ENCODE measurements at regions not wholly inside any gene's neighbourhood (a gene's known extent, or its start where the extent isn't known, plus 50 kb on each side); places are given as distances from the start of the nearest gene placed in this dataset.
A peak's percentile ranks its signal among the peaks of the same experiment; 100 is the strongest.

DNA sequence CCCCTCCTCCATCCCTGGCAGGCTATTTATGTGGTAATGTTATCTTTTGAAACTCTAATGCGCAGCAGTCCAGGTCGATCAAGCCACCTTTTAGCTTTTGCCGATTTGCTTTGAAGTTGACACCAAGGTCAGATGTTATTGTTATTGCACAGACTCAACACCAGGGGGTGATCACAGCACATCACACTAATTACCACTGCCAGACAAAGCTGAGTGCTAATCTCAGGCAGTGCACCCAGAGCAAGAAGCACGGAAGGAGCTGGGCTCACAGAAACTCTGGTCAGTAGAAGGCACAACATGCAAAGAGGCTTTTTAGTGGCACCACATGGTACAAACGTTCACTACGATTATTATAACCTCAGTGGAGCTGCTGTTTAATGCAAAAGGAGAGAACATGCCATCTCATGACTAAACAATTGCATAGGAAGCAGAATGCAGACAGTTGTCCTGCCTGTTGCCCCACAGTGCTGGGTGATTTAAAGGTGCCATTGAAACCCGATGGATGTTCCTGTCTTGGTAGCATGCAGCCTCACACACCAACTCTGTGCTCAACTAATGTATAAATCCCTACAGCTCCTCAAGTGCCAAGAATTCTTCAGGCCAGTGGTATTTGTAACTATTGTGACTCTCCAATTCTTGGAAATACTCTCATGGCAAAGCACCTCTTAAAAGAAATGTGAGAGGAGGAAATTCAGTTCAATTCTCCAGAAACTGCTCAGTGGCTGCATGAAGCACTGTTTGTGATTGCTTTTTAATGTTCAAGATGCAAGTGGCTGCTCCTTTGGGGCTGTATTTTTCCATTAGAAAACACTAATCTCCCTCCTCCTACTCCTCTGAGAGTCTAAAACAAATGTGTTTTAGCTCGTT, 353.9 kb upstream of the DDI1 start:
- peaks cover 3% of the 10 kb centered on the region for H3K27me3 ChIP-seq (ENCODE audit: control insufficient read depth, insufficient read depth, low read length)
- no peak overlapping the region for H3K4me3 ChIP-seq (ENCODE audit: low read depth, low read length)
- DNase-seq (ENCODE audit: low read depth) = peak; percentile 71
- peak; percentile 79 for TF ChIP-seq CTCF (IDR thresholded peaks at IDR 0.05; ENCODE audit: insufficient read depth, low read length, severe bottlenecking)
- peak; percentile 99 for FAIRE-seq
- H3K36me3 ChIP-seq (ENCODE audit: control insufficient read depth, insufficient read depth, low read length) = no peaks in the 10 kb centered on the region

DNA sequence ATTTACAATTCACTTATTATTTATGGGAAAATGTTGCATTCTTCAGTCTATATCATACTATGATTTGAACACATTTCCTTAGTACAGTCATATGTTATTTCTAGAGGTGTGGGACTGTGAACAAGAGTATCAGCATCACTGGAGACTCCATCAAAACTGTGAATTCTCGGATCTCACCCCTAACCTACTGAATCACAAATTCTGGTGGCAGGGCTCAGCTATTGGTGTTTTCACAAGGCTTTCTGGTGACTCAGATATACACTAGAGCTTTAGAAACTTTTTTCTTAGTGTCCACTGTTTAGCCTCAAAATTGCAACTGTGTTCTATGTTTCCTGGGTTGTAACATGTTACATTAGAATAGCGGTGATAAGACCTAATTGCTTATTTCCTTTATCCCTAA, 352.9 kb upstream of the DDI1 start:
- FAIRE-seq (no peak), DNase-seq (ENCODE audit: low read depth) (no peak)
- Histone ChIP-seq H3K4me3 (ENCODE audit: low read depth, low read length) (no peak overlapping the region), H3K27me3 (ENCODE audit: control insufficient read depth, insufficient read depth, low read length) (peaks cover 3% of the 10 kb centered on the region), H3K36me3 (ENCODE audit: control insufficient read depth, insufficient read depth, low read length) (no peaks in the 10 kb centered on the region)
- TF ChIP-seq CTCF (IDR thresholded peaks at IDR 0.05; ENCODE audit: insufficient read depth, low read length, severe bottlenecking) = no peak

DNA sequence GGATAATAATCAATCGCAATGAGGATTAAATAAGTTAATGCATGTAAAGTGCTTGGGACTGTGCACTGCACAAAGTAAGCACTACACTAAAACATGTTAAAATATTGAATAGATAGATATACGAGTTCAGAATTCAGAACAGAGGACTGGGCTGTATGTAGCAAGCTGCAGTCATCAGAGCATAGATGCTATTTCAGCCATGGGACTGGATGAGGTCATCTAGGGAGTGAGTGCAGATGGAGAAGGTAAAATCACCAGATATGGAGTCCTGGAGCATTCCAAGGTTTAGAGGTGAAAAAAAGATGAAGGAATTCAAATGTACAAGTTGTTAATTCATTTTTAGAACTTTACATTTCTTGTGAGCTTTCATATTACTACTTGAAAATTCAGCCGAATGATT, 347.5 kb upstream of the DDI1 start:
- H3K36me3 ChIP-seq (ENCODE audit: control insufficient read depth, insufficient read depth, low read length) = no peaks in the 10 kb centered on the region
- peaks cover 3% of the 10 kb centered on the region for H3K27me3 ChIP-seq (ENCODE audit: control insufficient read depth, insufficient read depth, low read length)
- FAIRE-seq = no peak
- no peak for DNase-seq (ENCODE audit: low read depth)
- no peak overlapping the region for H3K4me3 ChIP-seq (ENCODE audit: low read depth, low read length)
- no peak for TF ChIP-seq CTCF (IDR thresholded peaks at IDR 0.05; ENCODE audit: insufficient read depth, low read length, severe bottlenecking)

DNA sequence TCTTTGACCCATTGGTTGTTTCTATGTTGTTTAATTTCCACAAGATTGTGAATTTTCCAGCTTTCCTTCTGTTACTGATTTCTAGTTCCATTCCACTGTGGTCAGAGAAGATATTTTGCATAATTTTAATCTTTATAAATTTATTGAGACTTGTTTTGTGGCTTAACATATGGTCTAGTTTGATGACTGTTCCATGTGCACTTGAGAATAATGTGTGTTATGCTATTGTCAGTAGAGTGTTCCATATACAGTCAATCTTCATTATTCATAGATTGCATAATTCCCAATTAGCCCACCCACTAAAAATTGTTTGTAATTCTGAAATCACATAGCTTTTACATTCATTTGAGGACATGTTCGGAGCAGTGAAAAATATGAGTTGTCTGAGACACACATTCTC, 346.1 kb upstream of the DDI1 start:
- DNase-seq (ENCODE audit: low read depth) (no peak), FAIRE-seq (no peak)
- TF ChIP-seq CTCF (IDR thresholded peaks at IDR 0.05; ENCODE audit: insufficient read depth, low read length, severe bottlenecking) = no peak
- Histone ChIP-seq H3K4me3 (ENCODE audit: low read depth, low read length) (no peak overlapping the region), H3K36me3 (ENCODE audit: control insufficient read depth, insufficient read depth, low read length) (no peaks in the 10 kb centered on the region), H3K27me3 (ENCODE audit: control insufficient read depth, insufficient read depth, low read length) (no peaks in the 10 kb centered on the region)

DNA sequence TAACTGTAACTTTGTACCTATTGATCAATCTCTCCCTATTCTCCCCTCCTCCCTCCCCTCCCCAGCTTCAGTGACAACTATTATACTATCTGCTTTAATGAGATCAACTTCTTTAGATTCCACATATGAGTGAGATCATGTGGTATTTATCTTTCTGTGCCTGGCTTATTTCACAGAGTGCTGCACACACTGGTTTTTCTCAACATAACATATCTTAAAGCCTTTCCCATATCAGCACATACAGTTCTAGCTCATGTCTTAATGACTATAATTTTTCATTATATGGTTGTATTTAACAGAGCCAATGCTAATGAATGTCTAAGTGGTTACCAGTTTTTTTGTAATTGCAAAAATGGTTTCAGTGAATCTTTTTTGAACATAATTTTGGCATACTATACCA, 340.3 kb upstream of the DDI1 start:
- H3K36me3 ChIP-seq (ENCODE audit: control insufficient read depth, insufficient read depth, low read length) = no peaks in the 10 kb centered on the region
- FAIRE-seq (no peak), DNase-seq (ENCODE audit: low read depth) (no peak)
- no peaks in the 10 kb centered on the region for H3K27me3 ChIP-seq (ENCODE audit: control insufficient read depth, insufficient read depth, low read length)
- no peak overlapping the region for H3K4me3 ChIP-seq (ENCODE audit: low read depth, low read length)
- TF ChIP-seq CTCF (IDR thresholded peaks at IDR 0.05; ENCODE audit: insufficient read depth, low read length, severe bottlenecking) = no peak

- no peak for FAIRE-seq
- no peak for DNase-seq (ENCODE audit: low read depth)
- Histone ChIP-seq H3K4me3 (ENCODE audit: low read depth, low read length) (no peak overlapping the region), H3K27me3 (ENCODE audit: control insufficient read depth, insufficient read depth, low read length) (no peaks in the 10 kb centered on the region), H3K36me3 (ENCODE audit: control insufficient read depth, insufficient read depth, low read length) (no peaks in the 10 kb centered on the region)
- TF ChIP-seq CTCF (IDR thresholded peaks at IDR 0.05; ENCODE audit: insufficient read depth, low read length, severe bottlenecking) = no peak
These were observed 337.2 kb upstream of the DDI1 start for GRCh38 chr11:103699216-103699615.

Measured in bronchial epithelial cell (primary cell).